Tongue (tissue), 1 donor: ENCODE measurements at regions not wholly inside any gene's neighbourhood (a gene's known extent, or its start where the extent isn't known, plus 50 kb on each side); places are given as distances from the start of the nearest gene placed in this dataset.

Experiments
- DNase-seq: peaks from one replicate; pipeline ENCODE4 v3.0.0-alpha.2; 2015

- no peak for DNase-seq
Measured at GRCh38 chr10:21207852-21208646, 310.9 kb upstream of the NEBL start.

- DNase-seq, result no peak
Measured at GRCh38 chr10:21205328-21205727, 308.2 kb upstream of the NEBL start.

GRCh38 chr10:21203473-21204107 is 306.5 kb upstream of the NEBL start:
- no peak for DNase-seq

DNA sequence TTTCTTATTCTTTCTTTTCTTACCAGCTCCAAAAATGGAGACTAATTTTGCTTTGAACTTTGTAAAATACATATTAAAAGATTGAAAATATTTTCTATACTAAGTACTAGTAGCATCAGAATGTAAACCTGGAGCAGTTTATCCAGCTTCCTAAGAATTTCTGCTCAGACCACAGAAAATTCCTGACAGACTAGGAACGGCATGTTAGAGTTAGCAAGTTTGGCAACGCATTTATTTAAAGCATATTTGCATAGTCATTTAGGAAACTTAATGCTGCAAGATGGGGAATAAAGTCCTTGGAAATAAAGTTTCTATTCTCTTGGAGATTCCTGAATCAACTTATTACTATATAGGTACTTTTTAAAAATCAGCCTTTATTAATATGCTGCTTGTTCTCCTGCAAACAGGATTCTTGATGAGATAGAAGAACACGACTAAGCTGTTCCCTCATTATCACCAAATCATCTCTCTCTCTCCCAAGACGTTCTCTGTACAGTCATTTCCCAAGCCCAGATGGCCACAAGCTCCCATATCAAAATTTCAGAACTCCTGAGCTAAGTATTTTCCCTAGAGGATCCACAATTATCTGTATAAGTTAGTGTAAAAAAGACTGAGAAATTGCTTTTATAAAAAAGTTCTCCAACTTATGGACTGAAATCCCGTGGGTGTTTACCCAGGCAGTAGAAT is 305.8 kb upstream of the NEBL start:
- no peak for DNase-seq

GRCh38 chr10:21199501-21199900 is 302.4 kb upstream of the NEBL start:
- DNase-seq, result no peak

- no peak for DNase-seq
Measured at GRCh38 chr10:21197838-21198237, 300.7 kb upstream of the NEBL start.

DNA sequence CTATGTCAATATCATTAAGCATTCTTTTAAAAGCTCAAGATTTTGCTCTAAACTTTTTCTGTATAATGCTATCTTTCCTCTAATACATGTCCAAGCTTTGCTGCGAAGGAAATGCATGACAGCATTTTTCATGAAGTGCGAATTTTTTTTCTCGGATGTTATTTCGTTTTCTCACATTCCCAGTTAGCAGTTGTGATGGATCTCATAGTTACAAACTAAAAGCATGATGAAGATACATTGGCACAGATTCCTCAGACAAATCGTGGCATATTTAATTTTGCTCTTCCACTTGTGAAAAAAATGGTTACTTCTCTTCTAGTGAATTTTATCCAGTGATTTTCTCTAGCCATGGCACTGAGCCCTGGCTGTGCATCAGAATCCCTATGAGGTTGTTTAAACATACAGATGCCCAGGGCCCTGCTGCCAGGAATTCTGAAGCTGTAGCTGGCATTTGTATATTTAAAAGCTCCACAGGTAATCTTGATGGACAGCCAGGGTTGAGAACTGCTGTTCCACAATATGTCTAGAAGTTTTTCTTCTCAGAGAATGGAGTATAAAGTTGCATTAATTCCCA is 299.8 kb upstream of the NEBL start:
- DNase-seq, result no peak

GRCh38 chr10:21195252-21195651 is 298.1 kb upstream of the NEBL start:
- DNase-seq, result peak; percentile 53

- DNase-seq, result peak; percentile 70
Measured at GRCh38 chr10:21194510-21194993, 297.4 kb upstream of the NEBL start.

- no peak for DNase-seq
Measured at GRCh38 chr10:21193196-21193595, 296.1 kb upstream of the NEBL start.

DNA sequence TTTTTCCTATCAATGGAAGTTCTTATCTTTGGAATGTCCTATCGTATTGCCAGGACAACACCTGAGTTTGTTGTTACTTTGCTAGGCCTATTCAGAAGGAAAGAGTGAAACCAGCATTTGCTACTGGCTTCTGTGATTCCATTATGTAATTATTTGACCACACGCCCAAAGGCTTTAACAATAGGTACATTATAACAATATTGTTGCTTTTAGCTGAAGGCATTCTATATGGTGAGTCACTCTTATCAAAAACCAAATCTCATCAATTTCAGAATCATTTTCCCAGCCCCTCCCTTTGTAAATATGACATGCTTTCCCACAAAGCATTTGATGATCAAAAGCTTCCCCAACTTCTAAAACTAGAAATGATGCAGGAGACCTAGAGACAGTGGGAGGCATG is 294.4 kb upstream of the NEBL start:
- DNase-seq, result no peak

- DNase-seq, result no peak
Measured at GRCh38 chr10:21184984-21185383, 287.9 kb upstream of the NEBL start.

- DNase-seq, result no peak
Measured at GRCh38 chr10:21184216-21184615, 287.1 kb upstream of the NEBL start.

DNA sequence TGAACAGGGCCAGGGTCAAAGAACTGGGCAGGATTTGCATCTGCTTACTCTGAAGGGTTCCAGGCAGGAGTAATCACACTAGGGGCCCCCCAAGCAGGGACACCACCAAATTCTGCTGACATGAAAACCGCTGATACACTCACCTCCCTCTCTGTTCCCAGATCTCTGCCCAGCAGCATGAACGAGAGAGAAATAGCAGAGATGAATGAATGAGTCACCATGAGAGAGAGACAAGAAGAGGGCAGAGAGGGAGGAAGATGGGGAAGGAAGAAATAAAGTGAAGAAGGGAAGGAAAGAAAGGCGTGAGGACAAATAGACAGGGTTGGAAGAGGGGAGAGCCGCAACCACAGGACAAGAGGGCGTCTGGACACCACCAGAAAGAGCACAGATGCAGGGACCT is 285.9 kb upstream of the NEBL start:
- DNase-seq, result no peak

- no peak for DNase-seq
Measured at GRCh38 chr10:21181451-21181850, 284.3 kb upstream of the NEBL start.

- no peak for DNase-seq
Measured at GRCh38 chr10:21180604-21181003, 283.5 kb upstream of the NEBL start.

- DNase-seq, result no peak
Measured at GRCh38 chr10:21176934-21177480, 279.9 kb upstream of the NEBL start.

DNA sequence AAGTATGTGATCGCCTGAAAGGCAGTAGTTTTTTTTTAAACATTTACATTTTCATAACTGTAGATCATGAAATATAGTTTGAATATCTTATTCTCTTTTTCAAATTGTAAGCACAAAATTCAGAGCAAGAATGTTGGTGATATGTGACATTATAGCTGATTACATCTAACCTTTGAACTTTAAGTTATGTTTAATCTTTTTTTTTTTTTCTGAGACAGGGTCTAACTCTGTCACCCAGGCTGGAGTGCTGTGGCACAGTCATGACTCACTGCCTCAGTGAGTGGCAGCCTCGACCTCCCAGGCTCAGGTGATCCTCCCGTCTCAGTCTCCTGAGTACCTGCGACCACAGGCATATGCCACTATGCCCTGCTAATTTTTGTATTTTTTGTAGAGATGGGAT is 278.7 kb upstream of the NEBL start:
- no peak for DNase-seq

DNA sequence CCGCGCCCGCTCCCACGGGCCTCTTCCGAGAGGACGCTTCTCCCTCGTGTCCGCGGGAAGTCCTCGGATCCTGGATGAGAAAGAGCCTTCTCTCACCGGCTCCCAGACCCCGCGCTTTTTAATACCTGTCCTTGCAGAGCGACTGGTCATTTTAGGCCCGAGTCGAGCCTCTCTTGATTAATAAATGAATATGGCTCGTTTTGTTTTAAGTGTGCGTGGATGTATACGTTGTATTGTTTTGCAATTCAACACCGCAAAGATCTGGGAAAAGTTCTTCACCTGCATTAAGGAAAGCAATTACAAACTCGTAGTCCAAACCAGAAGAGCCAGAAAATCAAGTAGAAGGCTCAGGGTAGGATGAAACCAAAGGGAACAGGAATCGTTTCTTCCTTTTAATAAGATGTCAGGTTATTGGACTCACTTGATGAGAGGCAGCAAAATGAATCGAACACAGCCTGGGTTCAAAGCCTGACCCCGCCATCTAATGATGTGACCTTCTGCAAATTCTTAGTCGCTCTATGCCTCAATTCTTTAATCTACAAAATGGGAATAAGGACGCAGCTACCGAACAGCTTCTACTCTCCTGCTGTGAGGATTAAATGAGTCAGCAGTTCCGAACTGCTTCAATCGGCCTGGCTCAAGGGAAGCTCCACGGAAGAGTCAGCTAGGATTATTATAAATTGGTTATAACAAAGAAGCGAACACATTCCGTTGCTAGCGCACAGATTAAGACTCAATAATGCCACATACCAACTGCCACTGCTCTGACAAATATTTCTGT is 277.8 kb upstream of the NEBL start:
- DNase-seq, result peak; percentile 41

DNA sequence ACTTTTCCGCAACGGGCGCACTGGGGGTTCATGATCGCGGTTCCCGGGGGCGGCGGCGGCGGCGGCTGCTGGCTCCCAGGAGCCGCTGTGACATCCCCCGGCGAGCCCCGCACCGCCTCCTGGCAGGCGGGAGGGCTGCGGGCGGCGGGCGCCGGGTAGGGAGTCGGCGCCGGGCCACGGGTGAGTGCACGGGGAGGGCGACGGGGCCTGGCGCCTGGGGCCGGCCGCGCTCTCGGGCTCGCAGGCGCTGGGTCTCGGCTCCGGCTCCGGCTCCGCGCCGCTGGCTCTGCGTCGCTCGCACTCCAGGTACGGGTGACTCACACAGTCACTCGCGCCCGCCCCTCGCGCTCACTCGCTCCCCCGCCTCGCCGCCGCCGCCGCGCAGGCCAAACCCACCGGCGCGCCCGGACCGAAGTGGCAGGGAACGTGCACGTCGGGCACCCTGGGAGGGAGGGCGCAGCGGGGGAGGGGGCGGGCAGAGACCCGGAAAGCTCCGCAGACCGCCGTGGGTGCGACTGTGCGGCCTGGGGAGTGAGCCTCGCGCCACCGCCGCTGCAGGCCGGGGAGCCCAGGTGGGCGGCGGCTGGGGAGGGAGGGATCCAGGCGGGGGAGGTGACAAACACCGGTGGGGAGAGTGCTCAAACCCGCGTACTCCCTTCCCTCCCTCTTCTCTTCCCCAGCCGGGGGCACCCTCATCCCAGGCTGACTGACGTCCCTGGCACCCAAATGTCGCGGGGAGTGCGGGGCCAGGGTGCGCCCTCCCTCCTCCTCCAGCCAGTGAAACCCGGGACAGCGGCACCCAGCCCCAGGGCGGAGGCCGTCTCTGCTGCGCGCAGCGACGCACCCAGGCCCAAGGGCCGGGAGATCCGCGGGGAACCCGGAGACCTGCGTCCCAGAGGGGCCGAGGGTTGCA is 276.9 kb upstream of the NEBL start:
- peak; percentile 61 for DNase-seq
